GM18499 (cell line): ENCODE measurements at regions not wholly inside any gene's neighbourhood (a gene's known extent, or its start where the extent isn't known, plus 50 kb on each side); places are given as distances from the start of the nearest gene placed in this dataset.
"Not testable (repeated sequence)": the region's sequence is repeated elsewhere in the genome, so short reads cannot be mapped to it uniquely, and the experiment has no call there.

Experiments
- ATAC-seq: cut with Tn5 transposase; IDR thresholded peaks from one replicate; pipeline ENCODE4 v1.9.1; 2021; ENCODE audit warnings: moderate number of reproducible peaks; ENCODE audit not compliant: insufficient read depth, unreplicated experiment

- no peak for ATAC-seq
Observed at GRCh38 chr2:167701651-167702050, 545.7 kb downstream of the STK39 start.

GRCh38 chr2:167697948-167698347, 549.4 kb downstream of the STK39 start:
- no peak for ATAC-seq

GRCh38 chr2:167697194-167697593, 550.2 kb downstream of the STK39 start:
- no peak for ATAC-seq

GRCh38 chr2:167692936-167693335, 554.5 kb downstream of the STK39 start:
- ATAC-seq, result no peak

- no peak for ATAC-seq
Observed at GRCh38 chr2:167692191-167692590, 555.2 kb downstream of the STK39 start.

- no peak for ATAC-seq
Observed at GRCh38 chr2:167689444-167689843, 558.0 kb downstream of the STK39 start.

- ATAC-seq, result no peak
Observed at GRCh38 chr2:167686691-167687090, 560.7 kb downstream of the STK39 start.

GRCh38 chr2:167681234-167682015, 566.0 kb downstream of the STK39 start:
- no peak for ATAC-seq

- ATAC-seq, result no peak
Observed at GRCh38 chr2:167678158-167678557, 569.2 kb downstream of the STK39 start.

- ATAC-seq, result no peak
Observed at GRCh38 chr2:167675906-167676305, 571.5 kb downstream of the STK39 start.

GRCh38 chr2:167670588-167670987, 576.8 kb downstream of the STK39 start:
- no peak for ATAC-seq

- no peak for ATAC-seq
Observed at GRCh38 chr2:167653131-167653530, 594.3 kb downstream of the STK39 start.

- no peak for ATAC-seq
Observed at GRCh38 chr2:167652401-167652800, 595.0 kb downstream of the STK39 start.

GRCh38 chr2:167651406-167652151, 595.8 kb downstream of the STK39 start:
- ATAC-seq, result no peak

- no peak for ATAC-seq
Observed at GRCh38 chr2:167646557-167646956, 600.8 kb downstream of the STK39 start.

- ATAC-seq, result no peak
Observed at GRCh38 chr2:167640096-167640495, 607.3 kb downstream of the STK39 start.

- ATAC-seq, result no peak
Observed at GRCh38 chr2:167637741-167638140, 609.7 kb downstream of the STK39 start.

GRCh38 chr2:167632271-167632670, 615.1 kb downstream of the STK39 start:
- ATAC-seq, result not testable (repeated sequence)

- ATAC-seq, result no peak
Observed at GRCh38 chr2:167626961-167627360, 620.4 kb downstream of the STK39 start.

- ATAC-seq, result no peak
Observed at GRCh38 chr2:167626301-167626700, 621.1 kb downstream of the STK39 start.

- ATAC-seq, result no peak
Observed at GRCh38 chr2:167616997-167617396, 630.4 kb downstream of the STK39 start.

- no peak for ATAC-seq
Observed at GRCh38 chr2:167613471-167613870, 633.9 kb downstream of the STK39 start.
